ENCODE measurements at regions not wholly inside any gene's neighbourhood (a gene's known extent, or its start where the extent isn't known, plus 50 kb on each side); places are given as distances from the start of the nearest gene placed in this dataset.
"Not testable (repeated sequence)": the region's sequence is repeated elsewhere in the genome, so short reads cannot be mapped to it uniquely, and the experiment has no call there.

DNA sequence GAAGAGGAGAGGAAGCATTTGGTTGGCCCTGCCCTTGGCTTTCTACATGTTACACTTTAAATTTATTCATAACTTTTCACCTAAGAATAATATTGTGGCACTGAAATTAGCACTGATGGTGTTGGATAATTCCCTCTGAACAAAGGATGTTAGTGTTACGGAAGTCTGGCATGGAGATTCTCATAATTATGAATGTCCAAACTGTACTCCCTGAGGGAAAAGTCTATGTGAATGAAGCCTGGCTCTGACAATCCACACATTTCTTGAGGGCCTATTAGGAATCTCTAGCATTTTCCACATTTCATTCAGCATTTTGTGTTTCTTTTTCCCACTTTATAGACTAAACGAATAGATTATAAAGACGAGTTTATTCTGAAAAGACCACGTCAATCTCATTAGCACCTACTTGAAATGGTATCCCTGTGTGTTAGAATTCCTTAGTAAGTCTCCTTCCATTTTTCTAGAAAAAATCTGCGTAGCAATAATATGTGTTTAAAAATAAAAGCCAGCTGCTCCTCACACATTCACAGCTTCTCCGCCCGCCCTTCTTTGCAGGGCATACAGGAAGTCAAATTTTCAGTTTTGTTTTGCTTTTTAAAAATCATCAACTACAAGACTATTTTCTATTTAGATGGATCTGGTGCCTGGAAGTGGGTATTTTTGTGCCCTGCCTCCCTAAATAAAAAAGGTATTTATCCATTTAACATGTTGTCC, 131.8 kb upstream of the PALS2 start:
- Histone ChIP-seq H3K27me3 (no peaks in the 10 kb centered on the region), H3K4me1 (ENCODE audit: insufficient read depth) (no peaks in the 10 kb centered on the region), H3K36me3 (no peaks in the 10 kb centered on the region), H3K4me3 (no peak overlapping the region), H3K27ac (no peak overlapping the region), H3K9me3 (no peaks in the 10 kb centered on the region)
- DNase-seq = no peak
- WGBS, 3 donors = 46 to 75% (median 49%) methylated on average over 7 of the region's 7 CpGs
- intact Hi-C loops (cut with DNase I) = no loop called here
- TF ChIP-seq, protein P1, sequence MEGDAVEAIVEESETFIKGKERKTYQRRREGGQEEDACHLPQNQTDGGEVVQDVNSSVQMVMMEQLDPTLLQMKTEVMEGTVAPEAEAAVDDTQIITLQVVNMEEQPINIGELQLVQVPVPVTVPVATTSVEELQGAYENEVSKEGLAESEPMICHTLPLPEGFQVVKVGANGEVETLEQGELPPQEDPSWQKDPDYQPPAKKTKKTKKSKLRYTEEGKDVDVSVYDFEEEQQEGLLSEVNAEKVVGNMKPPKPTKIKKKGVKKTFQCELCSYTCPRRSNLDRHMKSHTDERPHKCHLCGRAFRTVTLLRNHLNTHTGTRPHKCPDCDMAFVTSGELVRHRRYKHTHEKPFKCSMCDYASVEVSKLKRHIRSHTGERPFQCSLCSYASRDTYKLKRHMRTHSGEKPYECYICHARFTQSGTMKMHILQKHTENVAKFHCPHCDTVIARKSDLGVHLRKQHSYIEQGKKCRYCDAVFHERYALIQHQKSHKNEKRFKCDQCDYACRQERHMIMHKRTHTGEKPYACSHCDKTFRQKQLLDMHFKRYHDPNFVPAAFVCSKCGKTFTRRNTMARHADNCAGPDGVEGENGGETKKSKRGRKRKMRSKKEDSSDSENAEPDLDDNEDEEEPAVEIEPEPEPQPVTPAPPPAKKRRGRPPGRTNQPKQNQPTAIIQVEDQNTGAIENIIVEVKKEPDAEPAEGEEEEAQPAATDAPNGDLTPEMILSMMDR (IDR thresholded peaks at IDR 0.05) = no peak
- TF ChIP-seq EP300 (IDR thresholded peaks at IDR 0.05) (no peak), POLR2A (IDR thresholded peaks at IDR 0.05) (no peak)

DNA sequence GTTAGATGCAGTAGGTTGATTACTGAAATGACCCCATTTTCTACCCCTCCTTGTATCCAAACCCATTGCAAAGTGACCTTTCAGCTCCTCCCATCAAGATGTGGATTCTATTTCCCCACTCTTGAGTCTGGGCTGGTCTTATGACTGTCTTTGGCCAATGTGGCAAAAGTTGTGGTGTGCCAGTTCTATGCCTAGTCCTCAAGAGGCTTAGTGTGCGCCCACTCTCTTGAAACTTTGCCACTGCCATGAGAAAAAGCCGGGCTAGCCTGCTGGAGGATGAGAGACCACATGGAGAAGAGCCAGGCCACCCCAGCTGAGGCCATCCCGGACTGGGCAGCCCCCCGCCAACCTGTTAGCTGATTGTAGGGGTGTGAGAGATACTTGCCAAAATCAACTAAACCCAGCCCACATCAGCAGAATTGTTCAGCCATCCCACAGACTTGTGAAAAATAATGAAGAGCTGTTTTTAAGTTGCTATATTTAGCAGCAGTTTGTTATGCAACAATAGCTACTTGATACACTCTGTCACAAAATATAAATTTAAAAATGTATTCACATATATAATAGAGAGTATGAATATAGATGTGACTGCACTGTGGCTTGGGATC, 131.0 kb upstream of the PALS2 start:
- intact Hi-C loops (cut with DNase I) = no loop called here
- H3K27ac ChIP-seq = no peak overlapping the region
- H3K4me1 ChIP-seq (ENCODE audit: insufficient read depth) = no peaks in the 10 kb centered on the region
- H3K9me3 ChIP-seq = no peaks in the 10 kb centered on the region
- no peak for DNase-seq
- no peak overlapping the region for H3K4me3 ChIP-seq
- no peaks in the 10 kb centered on the region for H3K36me3 ChIP-seq
- WGBS, 3 donors = 54 to 76% (median 58%) methylated on average over 4 of the region's 4 CpGs
- no peaks in the 10 kb centered on the region for H3K27me3 ChIP-seq
- TF ChIP-seq EP300 (IDR thresholded peaks at IDR 0.05) = no peak
- no peak for TF ChIP-seq POLR2A (IDR thresholded peaks at IDR 0.05)
- TF ChIP-seq, protein P1 (IDR thresholded peaks at IDR 0.05) = no peak

DNA sequence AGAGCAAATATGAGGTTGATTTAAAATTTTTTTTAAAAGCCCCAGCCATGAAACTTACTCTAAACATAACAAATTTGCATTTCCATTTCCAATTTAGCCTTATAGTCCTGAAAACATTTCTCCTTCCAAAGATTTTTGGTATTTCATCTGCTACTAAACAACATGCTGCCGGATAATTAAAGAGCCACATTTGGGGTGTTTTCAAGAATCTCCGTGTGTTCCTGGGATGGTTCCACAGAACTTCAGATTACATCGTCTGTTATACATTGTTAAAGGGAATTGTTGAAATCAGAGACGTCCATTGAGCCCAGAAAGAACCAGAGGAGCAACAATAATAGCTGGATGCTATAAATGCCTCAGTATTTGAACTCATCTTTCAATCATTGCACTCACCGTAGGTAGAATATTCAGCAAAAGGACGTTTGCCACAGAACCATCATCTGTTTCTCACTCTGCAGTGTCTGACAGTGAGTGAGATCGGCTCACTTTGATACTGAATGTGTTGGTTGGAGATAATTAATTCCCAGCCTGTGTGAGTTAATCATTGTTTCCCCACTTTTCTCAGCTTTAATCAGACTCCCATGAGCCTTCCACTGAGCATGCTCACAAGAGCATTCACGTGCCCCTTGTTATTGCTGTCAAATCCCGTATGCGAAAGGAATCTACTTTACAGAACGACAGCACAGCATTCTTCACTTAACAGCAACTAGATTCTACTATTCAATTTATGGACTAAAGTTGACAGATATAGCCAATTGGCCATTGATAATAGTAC, 128.4 kb upstream of the PALS2 start:
- DNase-seq = no peak
- 43 to 54% (median 46%) methylated on average over 11 of the region's 11 CpGs for WGBS, 3 donors
- Histone ChIP-seq H3K9me3 (no peaks in the 10 kb centered on the region), H3K27me3 (no peaks in the 10 kb centered on the region), H3K36me3 (no peaks in the 10 kb centered on the region), H3K4me1 (ENCODE audit: insufficient read depth) (no peaks in the 10 kb centered on the region), H3K27ac (no peak overlapping the region), H3K4me3 (no peak overlapping the region)
- intact Hi-C loops (cut with DNase I) = no loop called here
- TF ChIP-seq POLR2A (IDR thresholded peaks at IDR 0.05) (no peak), EP300 (IDR thresholded peaks at IDR 0.05) (no peak)
- TF ChIP-seq, protein P1 (IDR thresholded peaks at IDR 0.05) = no peak

DNA sequence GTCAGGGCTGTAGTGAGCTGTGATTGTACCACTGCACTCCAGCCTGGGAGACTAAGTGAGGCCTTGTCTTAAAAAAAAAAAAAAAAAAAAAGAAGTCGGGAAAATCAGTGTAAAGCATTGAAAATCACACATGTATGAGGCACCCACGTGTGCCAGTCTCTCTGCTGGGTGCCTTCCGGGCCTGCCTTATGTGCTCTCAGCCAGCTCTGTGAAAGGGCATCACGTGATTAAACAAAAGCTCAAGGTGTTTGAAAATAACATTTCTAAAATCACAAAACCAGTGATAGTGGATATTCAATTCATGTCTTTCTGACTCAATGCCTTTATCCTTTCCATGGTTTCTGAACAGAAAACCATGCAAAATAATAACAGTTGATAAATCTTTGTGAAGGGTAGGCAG, 125.2 kb upstream of the PALS2 start:
- whole genome bisulfite sequencing, 3 donors = 62 to 78% (median 76%) methylated on average over 4 of the region's 4 CpGs
- intact Hi-C loops (cut with DNase I) = no loop called here
- DNase-seq = no peak
- no peak overlapping the region for H3K4me3 ChIP-seq
- H3K9me3 ChIP-seq = no peaks in the 10 kb centered on the region
- H3K36me3 ChIP-seq = no peaks in the 10 kb centered on the region
- no peak for TF ChIP-seq POLR2A (IDR thresholded peaks at IDR 0.05)
- TF ChIP-seq, protein P1 (IDR thresholded peaks at IDR 0.05) = no peak
- TF ChIP-seq EP300 (IDR thresholded peaks at IDR 0.05) = no peak
- no peaks in the 10 kb centered on the region for H3K4me1 ChIP-seq (ENCODE audit: insufficient read depth)
- H3K27ac ChIP-seq = no peak overlapping the region
- no peaks in the 10 kb centered on the region for H3K27me3 ChIP-seq

DNA sequence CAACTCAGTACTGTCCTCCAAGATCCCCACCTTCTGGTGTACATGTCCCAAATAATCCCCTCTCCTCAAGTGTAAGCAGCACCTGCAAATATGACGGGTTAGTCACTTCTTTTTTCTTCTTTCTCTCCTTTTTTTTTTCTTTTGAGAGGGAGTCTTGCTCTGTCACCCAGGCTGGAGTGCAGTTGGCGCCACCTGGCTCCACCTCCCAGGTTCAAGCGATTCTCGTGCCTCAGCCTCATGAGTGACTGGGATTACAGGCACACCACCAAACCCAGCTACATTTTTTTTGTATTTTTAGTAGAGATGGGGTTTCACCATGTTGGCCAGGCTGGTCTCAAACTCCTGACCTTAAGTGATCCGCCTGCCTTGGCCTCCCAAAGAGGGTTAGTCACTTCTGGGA, 123.8 kb upstream of the PALS2 start:
- H3K27me3 ChIP-seq; H3K9me3 ChIP-seq; H3K4me1 ChIP-seq (ENCODE audit: insufficient read depth); H3K4me3 ChIP-seq; H3K36me3 ChIP-seq; DNase-seq; intact Hi-C loops (cut with DNase I); H3K27ac ChIP-seq: not testable (repeated sequence)
- WGBS, 3 donors = 85 to 89% (median 88%) methylated on average over 5 of the region's 5 CpGs

All from ovary (tissue), 7 donors.